ENCODE measurements at regions not wholly inside any gene's neighbourhood (a gene's known extent, or its start where the extent isn't known, plus 50 kb on each side); places are given as distances from the start of the nearest gene placed in this dataset.

DNA sequence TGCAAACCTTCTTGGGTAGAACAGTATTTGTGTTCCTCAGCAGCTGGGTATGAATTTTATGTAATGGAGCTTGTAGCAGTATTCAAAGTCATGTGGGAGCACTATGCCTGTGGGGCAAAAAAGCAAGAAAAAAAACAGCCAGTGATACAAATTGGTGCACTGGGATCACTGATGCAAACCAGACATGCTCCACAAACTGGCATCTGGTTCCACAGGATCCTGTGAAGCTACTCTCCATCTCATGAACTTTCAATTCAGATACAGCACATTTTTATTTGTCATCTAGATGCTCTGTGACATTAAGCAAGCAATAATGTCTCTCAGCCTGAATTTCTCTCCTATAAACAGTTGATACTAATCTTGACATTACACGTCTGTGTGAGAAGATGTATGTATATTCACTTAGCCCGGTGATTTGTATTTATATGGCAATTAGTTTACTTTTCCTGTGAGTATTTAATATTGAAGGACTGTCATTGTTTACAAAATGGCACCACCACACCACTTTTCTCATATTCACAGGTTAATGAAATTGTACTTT is 208.5 kb upstream of the GRIA4 start (continued):
- TF ChIP-seq, protein P1, sequence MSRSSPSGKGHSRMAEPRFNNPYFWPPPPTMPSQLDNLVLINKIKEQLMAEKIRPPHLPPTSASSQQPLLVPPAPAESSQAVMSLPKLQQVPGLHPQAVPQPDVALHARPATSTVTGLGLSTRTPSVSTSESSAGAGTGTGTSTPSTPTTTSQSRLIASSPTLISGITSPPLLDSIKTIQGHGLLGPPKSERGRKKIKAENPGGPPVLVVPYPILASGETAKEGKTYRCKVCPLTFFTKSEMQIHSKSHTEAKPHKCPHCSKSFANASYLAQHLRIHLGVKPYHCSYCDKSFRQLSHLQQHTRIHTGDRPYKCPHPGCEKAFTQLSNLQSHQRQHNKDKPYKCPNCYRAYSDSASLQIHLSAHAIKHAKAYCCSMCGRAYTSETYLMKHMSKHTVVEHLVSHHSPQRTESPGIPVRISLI (tag by site-specific recombination; IDR thresholded peaks at IDR 0.05): no peak
- no peak for TF ChIP-seq ZBTB7A (tag by site-specific recombination; IDR thresholded peaks at IDR 0.05; ENCODE audit: low read depth)

DNA sequence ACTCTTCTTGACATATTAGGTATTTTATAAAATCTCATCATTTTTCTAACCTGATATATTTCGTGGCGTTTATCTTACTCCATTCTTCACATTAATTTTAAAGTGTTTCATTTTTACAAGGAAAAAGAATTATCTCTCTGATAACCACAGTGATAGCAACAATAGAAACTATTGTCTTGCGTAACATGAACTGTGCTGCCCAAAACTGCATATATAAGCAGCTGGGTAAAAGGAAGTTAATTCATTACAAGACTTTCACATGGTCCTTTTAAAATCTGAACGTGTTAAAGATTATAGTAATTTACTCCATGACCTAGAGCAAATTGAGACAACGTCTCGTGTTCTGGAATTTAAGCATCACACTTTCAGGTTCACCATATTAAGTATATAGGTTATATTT is 210.4 kb upstream of the GRIA4 start:
- no peak for TF ChIP-seq ZNF747 (tag by site-specific recombination; IDR thresholded peaks at IDR 0.05)
- TF ChIP-seq ZBTB7A (tag by site-specific recombination; IDR thresholded peaks at IDR 0.05; ENCODE audit: low read depth): no peak
- no peak for TF ChIP-seq ZNF777 (tag by site-specific recombination; IDR thresholded peaks at IDR 0.05; ENCODE audit: borderline replicate concordance)
- no peak for TF ChIP-seq KLF16 (tag by site-specific recombination; IDR thresholded peaks at IDR 0.05)
- TF ChIP-seq SETDB1 (IDR thresholded peaks at IDR 0.05; ENCODE audit: insufficient read length, low read length): no peak
- TF ChIP-seq ZNF626 (tag by site-specific recombination; IDR thresholded peaks at IDR 0.05): no peak
- no peak for TF ChIP-seq ZNF768 (tag by site-specific recombination; IDR thresholded peaks at IDR 0.05)
- no peak for TF ChIP-seq ZNF175 (tag by site-specific recombination; IDR thresholded peaks at IDR 0.05)
- TF ChIP-seq ZXDB (tag by site-specific recombination; IDR thresholded peaks at IDR 0.05): no peak
- TF ChIP-seq, protein P1 (tag by site-specific recombination; IDR thresholded peaks at IDR 0.05): no peak
- no peak for TF ChIP-seq ZNF324 (tag by site-specific recombination; IDR thresholded peaks at IDR 0.05)
- no peak for TF ChIP-seq ZNF114 (tag by site-specific recombination; IDR thresholded peaks at IDR 0.05)
- TF ChIP-seq ZBTB20 (tag by site-specific recombination; IDR thresholded peaks at IDR 0.05): no peak
- TF ChIP-seq ZNF548 (tag by site-specific recombination; IDR thresholded peaks at IDR 0.05): no peak
- TF ChIP-seq ZSCAN30 (tag by site-specific recombination; IDR thresholded peaks at IDR 0.05): no peak
- no peak for TF ChIP-seq HOXA7 (CRISPR knock-in tag; IDR thresholded peaks at IDR 0.05; ENCODE audit: borderline replicate concordance)
- no peak for TF ChIP-seq ZNF248 (tag by site-specific recombination; IDR thresholded peaks at IDR 0.05)
- H3K4me1 ChIP-seq (ENCODE audit: control insufficient read depth, insufficient read depth, low read length): no peaks in the 10 kb centered on the region
- no peaks in the 10 kb centered on the region for H3K9me3 ChIP-seq (ENCODE audit: control insufficient read depth, insufficient read depth, low read depth, low read length)
- ChIA-PET CTCF (no interaction called here), POLR2A (no interaction called here)
- no peak overlapping the region for H3K27ac ChIP-seq (ENCODE audit: extremely low read depth, low read depth, low read length)
- H3K4me3 ChIP-seq (ENCODE audit: low read depth, low read length): no peak overlapping the region
- no peaks in the 10 kb centered on the region for H3K36me3 ChIP-seq (ENCODE audit: control insufficient read depth in 2 of 2, insufficient read depth in 1 of 2, low read length in 2 of 2)

- Histone ChIP-seq H3K9me3 (ENCODE audit: control insufficient read depth, insufficient read depth, low read depth, low read length) (no peaks in the 10 kb centered on the region), H3K4me1 (ENCODE audit: control insufficient read depth, insufficient read depth, low read length) (no peaks in the 10 kb centered on the region), H3K36me3 (ENCODE audit: control insufficient read depth in 2 of 2, insufficient read depth in 1 of 2, low read length in 2 of 2) (no peaks in the 10 kb centered on the region), H3K4me3 (ENCODE audit: low read depth, low read length) (no peak overlapping the region), H3K27ac (ENCODE audit: extremely low read depth, low read depth, low read length) (no peak overlapping the region)
- CTCF ChIA-PET: no interaction called here
- POLR2A ChIA-PET: no interaction called here
- TF ChIP-seq ZNF133 (tag by site-specific recombination; IDR thresholded peaks at IDR 0.05): no peak
- no peak for TF ChIP-seq FEZF1 (tag by site-specific recombination; IDR thresholded peaks at IDR 0.05)
- TF ChIP-seq, protein P2, sequence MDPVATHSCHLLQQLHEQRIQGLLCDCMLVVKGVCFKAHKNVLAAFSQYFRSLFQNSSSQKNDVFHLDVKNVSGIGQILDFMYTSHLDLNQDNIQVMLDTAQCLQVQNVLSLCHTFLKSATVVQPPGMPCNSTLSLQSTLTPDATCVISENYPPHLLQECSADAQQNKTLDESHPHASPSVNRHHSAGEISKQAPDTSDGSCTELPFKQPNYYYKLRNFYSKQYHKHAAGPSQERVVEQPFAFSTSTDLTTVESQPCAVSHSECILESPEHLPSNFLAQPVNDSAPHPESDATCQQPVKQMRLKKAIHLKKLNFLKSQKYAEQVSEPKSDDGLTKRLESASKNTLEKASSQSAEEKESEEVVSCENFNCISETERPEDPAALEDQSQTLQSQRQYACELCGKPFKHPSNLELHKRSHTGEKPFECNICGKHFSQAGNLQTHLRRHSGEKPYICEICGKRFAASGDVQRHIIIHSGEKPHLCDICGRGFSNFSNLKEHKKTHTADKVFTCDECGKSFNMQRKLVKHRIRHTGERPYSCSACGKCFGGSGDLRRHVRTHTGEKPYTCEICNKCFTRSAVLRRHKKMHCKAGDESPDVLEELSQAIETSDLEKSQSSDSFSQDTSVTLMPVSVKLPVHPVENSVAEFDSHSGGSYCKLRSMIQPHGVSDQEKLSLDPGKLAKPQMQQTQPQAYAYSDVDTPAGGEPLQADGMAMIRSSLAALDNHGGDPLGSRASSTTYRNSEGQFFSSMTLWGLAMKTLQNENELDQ (tag by site-specific recombination; IDR thresholded peaks at IDR 0.05; ENCODE audit: low read depth): no peak
- TF ChIP-seq SP2 (tag by site-specific recombination; IDR thresholded peaks at IDR 0.05): no peak
- TF ChIP-seq PRDM2 (tag by site-specific recombination; IDR thresholded peaks at IDR 0.05; ENCODE audit: borderline replicate concordance): no peak
- no peak for TF ChIP-seq KLF16 (tag by site-specific recombination; IDR thresholded peaks at IDR 0.05)
- no peak for TF ChIP-seq ZNF747 (tag by site-specific recombination; IDR thresholded peaks at IDR 0.05)
These were observed 211.2 kb upstream of the GRIA4 start for GRCh38 chr11:105398636-105399035.
